ENCODE measurements at regions not wholly inside any gene's neighbourhood (a gene's known extent, or its start where the extent isn't known, plus 50 kb on each side); places are given as distances from the start of the nearest gene placed in this dataset.

DNA sequence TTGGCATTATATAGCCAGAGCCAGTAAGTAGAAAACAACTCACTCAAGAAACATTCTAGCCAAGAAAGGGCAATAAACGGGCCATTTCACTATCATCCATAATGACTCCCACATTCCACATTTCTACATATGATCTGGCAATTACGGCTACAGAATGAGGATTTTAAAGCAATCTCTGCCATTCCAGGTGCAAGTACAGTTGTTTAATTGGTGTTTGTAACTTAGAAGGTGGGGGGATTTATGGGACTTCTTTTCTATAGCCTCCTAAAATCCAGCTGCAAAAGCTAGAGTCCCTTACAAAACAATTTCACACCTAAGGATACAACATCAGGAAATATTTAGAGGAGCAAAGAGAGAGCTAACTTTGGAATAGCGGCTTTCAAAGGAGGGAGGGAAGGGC is 295.4 kb upstream of the RORA start:
- intact Hi-C loops (cut with DNase I): no loop called here
- TF ChIP-seq, protein P1, sequence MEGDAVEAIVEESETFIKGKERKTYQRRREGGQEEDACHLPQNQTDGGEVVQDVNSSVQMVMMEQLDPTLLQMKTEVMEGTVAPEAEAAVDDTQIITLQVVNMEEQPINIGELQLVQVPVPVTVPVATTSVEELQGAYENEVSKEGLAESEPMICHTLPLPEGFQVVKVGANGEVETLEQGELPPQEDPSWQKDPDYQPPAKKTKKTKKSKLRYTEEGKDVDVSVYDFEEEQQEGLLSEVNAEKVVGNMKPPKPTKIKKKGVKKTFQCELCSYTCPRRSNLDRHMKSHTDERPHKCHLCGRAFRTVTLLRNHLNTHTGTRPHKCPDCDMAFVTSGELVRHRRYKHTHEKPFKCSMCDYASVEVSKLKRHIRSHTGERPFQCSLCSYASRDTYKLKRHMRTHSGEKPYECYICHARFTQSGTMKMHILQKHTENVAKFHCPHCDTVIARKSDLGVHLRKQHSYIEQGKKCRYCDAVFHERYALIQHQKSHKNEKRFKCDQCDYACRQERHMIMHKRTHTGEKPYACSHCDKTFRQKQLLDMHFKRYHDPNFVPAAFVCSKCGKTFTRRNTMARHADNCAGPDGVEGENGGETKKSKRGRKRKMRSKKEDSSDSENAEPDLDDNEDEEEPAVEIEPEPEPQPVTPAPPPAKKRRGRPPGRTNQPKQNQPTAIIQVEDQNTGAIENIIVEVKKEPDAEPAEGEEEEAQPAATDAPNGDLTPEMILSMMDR (IDR thresholded peaks at IDR 0.05): no peak
- WGBS, 2 donors: 69 to 70% methylated on average over 3 of the region's 3 CpGs
- no peak overlapping the region for H3K27ac ChIP-seq
- DNase-seq: no peak
- H3K36me3 ChIP-seq (replicated peaks in 1 of 2; ENCODE audit: insufficient read depth in 1 of 2, low read depth in 2 of 2): no peaks in the 10 kb centered on the region
- peaks cover 0 to 5% of the 10 kb centered on the region in 2 donors for H3K27me3 ChIP-seq
- ATAC-seq: no peak
- no peaks in the 10 kb centered on the region for H3K9me3 ChIP-seq
- H3K4me1 ChIP-seq: no peaks in the 10 kb centered on the region
- H3K4me3 ChIP-seq: no peak overlapping the region

DNA sequence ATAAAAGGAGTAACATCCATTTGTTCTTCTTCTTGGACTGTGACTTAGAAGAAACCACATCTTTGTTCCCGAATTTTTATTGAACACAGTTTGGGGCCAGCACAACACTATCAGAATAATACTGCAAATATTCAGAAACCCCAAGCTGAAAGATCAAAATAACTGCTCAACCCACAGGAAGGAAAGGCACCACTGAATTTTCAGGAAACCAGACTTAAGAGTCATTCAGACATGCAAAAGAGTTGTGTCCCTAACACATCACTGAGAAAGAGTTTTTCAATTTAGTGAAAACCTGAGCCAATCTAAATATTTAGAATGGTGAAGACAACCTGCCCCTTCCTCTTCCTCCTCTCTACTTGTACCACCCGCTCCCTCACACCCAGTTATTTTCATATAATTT is 295.0 kb upstream of the RORA start:
- intact Hi-C loops (cut with DNase I): no loop called here
- no peak for ATAC-seq

DNA sequence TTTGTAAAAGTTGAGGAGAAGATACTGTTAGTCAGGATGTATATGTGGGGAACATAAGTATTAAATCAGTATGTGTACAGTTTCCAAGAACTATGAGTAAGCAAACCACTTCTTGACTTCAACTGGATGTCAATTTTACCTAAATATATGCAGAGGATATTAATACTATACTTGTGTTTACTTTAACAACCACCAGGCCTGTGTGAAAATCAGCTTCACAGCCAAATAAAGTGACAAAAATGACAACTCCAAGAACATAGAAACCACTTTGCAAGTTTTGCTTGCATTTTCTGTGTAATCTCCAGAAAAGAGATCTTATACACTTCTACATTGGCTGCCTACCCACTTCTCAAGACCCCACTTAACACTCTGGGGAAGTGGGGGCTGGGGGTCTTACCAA is 293.3 kb upstream of the RORA start:
- Histone ChIP-seq H3K36me3 (replicated peaks in 1 of 2; ENCODE audit: insufficient read depth in 1 of 2, low read depth in 2 of 2) (no peaks in the 10 kb centered on the region), H3K27me3 (peaks cover 0 to under 1% of the 10 kb centered on the region in 2 donors), H3K4me1 (no peaks in the 10 kb centered on the region), H3K27ac (no peak overlapping the region), H3K9me3 (no peaks in the 10 kb centered on the region), H3K4me3 (no peak overlapping the region)
- ATAC-seq: no peak
- intact Hi-C loops (cut with DNase I): no loop called here
- no peak for TF ChIP-seq POLR2A (IDR thresholded peaks at IDR 0.05)
- TF ChIP-seq, protein P1 (IDR thresholded peaks at IDR 0.05): no peak
- no peak for DNase-seq

More for the DNA sequence above, 295.0 kb upstream of the RORA start:
- Histone ChIP-seq H3K36me3 (replicated peaks in 1 of 2; ENCODE audit: insufficient read depth in 1 of 2, low read depth in 2 of 2) (no peaks in the 10 kb centered on the region), H3K9me3 (no peaks in the 10 kb centered on the region), H3K4me1 (no peaks in the 10 kb centered on the region), H3K4me3 (no peak overlapping the region), H3K27me3 (peaks cover 0 to 5% of the 10 kb centered on the region in 2 donors), H3K27ac (no peak overlapping the region)
- WGBS, 2 donors: 54 to 59% methylated on average over 2 of the region's 2 CpGs
- DNase-seq: no peak
- TF ChIP-seq POLR2A (IDR thresholded peaks at IDR 0.05): no peak
- TF ChIP-seq, protein P1 (IDR thresholded peaks at IDR 0.05): no peak

DNA sequence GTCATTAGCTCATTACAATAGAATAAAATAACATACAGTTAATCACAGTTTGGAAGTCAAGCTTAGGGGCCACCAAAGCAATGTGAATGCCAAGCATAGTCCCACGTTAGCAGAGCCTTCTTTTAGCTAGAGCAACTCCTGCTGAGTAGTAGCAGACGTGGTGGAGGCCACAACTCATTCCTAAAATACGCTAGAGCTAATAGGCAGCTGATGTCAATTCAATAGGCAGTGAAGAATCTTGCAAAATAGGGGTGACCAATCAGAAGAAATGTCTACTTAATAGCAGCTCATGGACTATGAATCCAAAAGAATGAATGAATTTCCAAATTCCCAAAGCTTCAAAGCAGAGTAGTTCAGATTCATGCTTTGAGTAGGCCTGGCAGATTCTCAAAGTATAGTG is 292.9 kb upstream of the RORA start:
- H3K4me1 ChIP-seq: no peaks in the 10 kb centered on the region
- H3K27ac ChIP-seq: no peak overlapping the region
- TF ChIP-seq, protein P1 (IDR thresholded peaks at IDR 0.05): no peak
- TF ChIP-seq POLR2A (IDR thresholded peaks at IDR 0.05): no peak
- DNase-seq (no peak), ATAC-seq (no peak)
- 29 to 42% methylated on average over 3 of the region's 3 CpGs for WGBS, 2 donors
- no peak overlapping the region for H3K4me3 ChIP-seq
- no peaks in the 10 kb centered on the region for H3K36me3 ChIP-seq (replicated peaks in 1 of 2; ENCODE audit: insufficient read depth in 1 of 2, low read depth in 2 of 2)
- H3K27me3 ChIP-seq: no peaks in the 10 kb centered on the region
- H3K9me3 ChIP-seq: no peaks in the 10 kb centered on the region
- intact Hi-C loops (cut with DNase I): no loop called here

DNA sequence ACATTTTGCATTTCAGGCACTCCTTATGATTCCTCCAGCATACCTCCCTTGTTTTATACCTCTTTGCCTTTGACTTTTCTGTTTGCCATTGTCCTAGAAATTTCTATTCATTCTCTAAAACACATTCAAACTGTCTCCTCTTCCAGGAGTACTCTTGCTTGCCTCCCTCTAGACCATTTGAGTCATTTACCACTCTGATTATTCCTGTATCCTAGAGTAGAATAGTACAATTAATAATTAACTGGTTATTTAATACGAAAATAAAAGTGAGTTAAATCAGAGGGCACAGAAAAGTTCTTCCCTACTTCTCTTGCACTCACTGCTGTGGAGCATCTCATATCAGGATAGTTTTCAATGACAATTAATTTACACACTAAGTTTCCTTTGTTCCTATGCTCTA is 290.2 kb upstream of the RORA start:
- Histone ChIP-seq H3K36me3 (replicated peaks in 1 of 2; ENCODE audit: insufficient read depth in 1 of 2, low read depth in 2 of 2) (no peaks in the 10 kb centered on the region), H3K9me3 (no peaks in the 10 kb centered on the region), H3K4me1 (no peaks in the 10 kb centered on the region), H3K4me3 (no peak overlapping the region), H3K27me3 (no peaks in the 10 kb centered on the region), H3K27ac (no peak overlapping the region)
- DNase-seq: no peak
- 31 to 45% methylated on average over 1 of the region's 1 CpG for WGBS, 2 donors
- ATAC-seq: no peak
- TF ChIP-seq, protein P1 (IDR thresholded peaks at IDR 0.05): no peak
- TF ChIP-seq POLR2A (IDR thresholded peaks at IDR 0.05): no peak
- intact Hi-C loops (cut with DNase I): no loop called here

Data from body of pancreas (tissue), 4 donors.